Osteoblast (primary cell): ENCODE measurements at regions not wholly inside any gene's neighbourhood (a gene's known extent, or its start where the extent isn't known, plus 50 kb on each side); places are given as distances from the start of the nearest gene placed in this dataset.

Experiments
- DNase-seq: peaks from one replicate; pipeline ENCODE4 v3.0.0; 2011; ENCODE audit warnings: low spot score, mixed read lengths; ENCODE audit not compliant: insufficient read length; ENCODE audit errors: missing footprints
- H2AFZ ChIP-seq: 2 replicates; pipeline ENCODE4 v1.6.0; 2011; ENCODE audit warnings: mild to moderate bottlenecking, low read length
- H3K27ac ChIP-seq: 2 replicates; pipeline ENCODE4 v1.5.1; 2011; ENCODE audit warnings: mild to moderate bottlenecking, low read depth, low read length, moderate library complexity
- H3K27me3 ChIP-seq: 2 replicates; pipeline ENCODE4 v1.6.0; 2012; ENCODE audit warnings: mild to moderate bottlenecking, control low read depth, inconsistent platforms, low read length, moderate library complexity; ENCODE audit not compliant: insufficient read depth
- H3K36me3 ChIP-seq: 2 replicates; pipeline ENCODE4 v1.5.1; 2011; ENCODE audit warnings: mild to moderate bottlenecking, low read length, control low read depth, moderate library complexity; ENCODE audit not compliant: insufficient read depth
- H3K4me1 ChIP-seq: 2 replicates; pipeline ENCODE4 v1.5.1; 2011; ENCODE audit warnings: mild to moderate bottlenecking, low read length, control low read depth, moderate library complexity; ENCODE audit not compliant: insufficient read depth
- H3K4me2 ChIP-seq: 2 replicates; pipeline ENCODE4 v1.6.0; 2011; ENCODE audit warnings: mild to moderate bottlenecking, low read length; ENCODE audit not compliant: insufficient read depth
- H3K4me3 ChIP-seq: fragments of 200-600 bp; sonication (generic); 3 replicates; pipeline ENCODE4 v1.5.1; 2012; ENCODE audit warnings: mild to moderate bottlenecking, low read length, inconsistent platforms; ENCODE audit not compliant: insufficient read depth
- H3K79me2 ChIP-seq: 2 replicates; pipeline ENCODE4 v1.6.0; 2012; ENCODE audit warnings: mild to moderate bottlenecking, low read length, control low read depth, inconsistent platforms; ENCODE audit not compliant: insufficient read depth
- H3K9me3 ChIP-seq: 2 replicates; pipeline ENCODE4 v1.5.1; 2011; ENCODE audit warnings: low read depth, low read length, control low read depth
- H4K20me1 ChIP-seq: 2 replicates; pipeline ENCODE4 v1.6.0; 2012; ENCODE audit warnings: mild to moderate bottlenecking, low read length, control low read depth; ENCODE audit not compliant: insufficient read depth
- CTCF ChIP-seq: IDR thresholded peaks from 2 replicates; pipeline ENCODE4 v1.5.1; 2011; ENCODE audit warnings: mild to moderate bottlenecking, low read depth, low read length, moderate library complexity; ENCODE audit errors: extremely low read depth

- Histone ChIP-seq H3K4me3 (no peak overlapping the region), H3K4me2 (no peak overlapping the region), H3K27me3 (no peaks in the 10 kb centered on the region), H2AFZ (no peak overlapping the region), H3K4me1 (no peaks in the 10 kb centered on the region), H4K20me1 (no peaks in the 10 kb centered on the region), H3K79me2 (no peaks in the 10 kb centered on the region), H3K36me3 (no peaks in the 10 kb centered on the region), H3K27ac (no peak overlapping the region), H3K9me3 (no peaks in the 10 kb centered on the region)
- no peak for DNase-seq
- TF ChIP-seq CTCF = no peak
Observed at GRCh38 chr1:69196071-69196470, 371.7 kb upstream of the LRRC7 start.

GRCh38 chr1:69197816-69198215 lies 369.9 kb upstream of the LRRC7 start:
- no peaks in the 10 kb centered on the region for H4K20me1 ChIP-seq
- H3K79me2 ChIP-seq = no peaks in the 10 kb centered on the region
- H3K27me3 ChIP-seq = no peaks in the 10 kb centered on the region
- H2AFZ ChIP-seq = no peak overlapping the region
- no peaks in the 10 kb centered on the region for H3K36me3 ChIP-seq
- no peak overlapping the region for H3K4me3 ChIP-seq
- no peak for TF ChIP-seq CTCF
- H3K27ac ChIP-seq = no peak overlapping the region
- H3K4me2 ChIP-seq = no peak overlapping the region
- H3K4me1 ChIP-seq = no peaks in the 10 kb centered on the region
- DNase-seq = no peak
- no peaks in the 10 kb centered on the region for H3K9me3 ChIP-seq

GRCh38 chr1:69201716-69202115 lies 366.0 kb upstream of the LRRC7 start:
- Histone ChIP-seq H3K4me1 (no peaks in the 10 kb centered on the region), H4K20me1 (no peaks in the 10 kb centered on the region), H3K36me3 (no peaks in the 10 kb centered on the region), H3K4me2 (no peak overlapping the region), H3K27me3 (no peaks in the 10 kb centered on the region), H3K9me3 (no peaks in the 10 kb centered on the region), H3K4me3 (no peak overlapping the region), H2AFZ (no peak overlapping the region), H3K27ac (no peak overlapping the region), H3K79me2 (no peaks in the 10 kb centered on the region)
- no peak for TF ChIP-seq CTCF
- no peak for DNase-seq

- Histone ChIP-seq H2AFZ (no peak overlapping the region), H3K27me3 (no peaks in the 10 kb centered on the region), H3K9me3 (no peaks in the 10 kb centered on the region), H3K36me3 (no peaks in the 10 kb centered on the region), H3K4me2 (no peak overlapping the region), H3K27ac (no peak overlapping the region), H3K79me2 (no peaks in the 10 kb centered on the region), H4K20me1 (no peaks in the 10 kb centered on the region), H3K4me3 (no peak overlapping the region), H3K4me1 (no peaks in the 10 kb centered on the region)
- TF ChIP-seq CTCF = no peak
- DNase-seq = no peak
Observed at GRCh38 chr1:69203166-69203565, 364.6 kb upstream of the LRRC7 start.
